GM21619 (cell line): ENCODE measurements at regions not wholly inside any gene's neighbourhood (a gene's known extent, or its start where the extent isn't known, plus 50 kb on each side); places are given as distances from the start of the nearest gene placed in this dataset.
"Not testable (repeated sequence)": the region's sequence is repeated elsewhere in the genome, so short reads cannot be mapped to it uniquely, and the experiment has no call there.

Experiments
- ATAC-seq: cut with Tn5 transposase; IDR thresholded peaks from one replicate; pipeline ENCODE4 v1.9.1; 2021; ENCODE audit not compliant: unreplicated experiment

DNA sequence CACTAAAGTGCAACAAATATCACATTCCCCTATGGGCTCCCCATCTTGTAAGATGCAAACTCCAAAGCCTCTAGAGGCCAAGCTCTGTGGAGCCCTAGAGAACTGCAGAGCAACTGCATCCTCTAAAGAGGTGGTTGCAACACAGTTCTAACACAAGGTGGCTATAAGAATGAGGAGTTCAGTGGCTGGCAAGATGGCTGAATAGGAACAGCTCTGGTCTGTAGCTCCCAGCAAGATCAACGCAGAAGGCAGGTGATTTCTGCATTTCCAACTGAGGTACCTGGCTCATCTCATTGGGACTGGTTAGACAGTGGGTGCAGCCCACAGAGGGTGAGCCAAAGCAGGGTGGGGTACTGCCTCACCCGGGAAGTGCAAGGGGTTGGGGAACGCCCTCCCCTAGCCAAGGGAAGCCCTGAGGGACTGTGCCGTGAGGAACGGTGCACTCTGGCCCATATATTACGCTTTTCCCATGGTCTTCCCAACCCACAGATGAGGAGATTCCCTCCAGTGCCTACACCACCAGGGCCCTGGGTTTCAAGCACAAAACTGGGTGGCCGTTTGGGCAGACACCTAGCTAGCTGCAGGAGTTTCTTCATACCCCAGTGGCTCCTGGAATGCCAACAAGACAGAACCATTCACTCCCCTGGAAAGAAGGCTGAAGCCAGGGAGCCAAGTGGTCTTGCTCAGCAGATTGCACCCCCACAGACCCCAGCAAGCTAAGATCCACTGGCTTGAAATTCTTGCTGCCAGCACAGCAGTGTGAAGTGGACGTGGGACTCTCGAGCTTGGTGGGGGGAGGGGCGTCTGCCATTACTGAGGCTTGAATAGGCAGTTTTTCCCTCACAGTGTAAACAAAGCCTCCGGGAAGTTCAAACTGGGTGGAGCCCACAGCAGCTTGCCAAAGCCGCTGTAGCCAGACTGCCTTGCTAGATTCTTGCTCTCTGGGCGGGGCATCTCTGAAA is 188.6 kb upstream of the EGLN3 start:
- not testable (repeated sequence) for ATAC-seq

DNA sequence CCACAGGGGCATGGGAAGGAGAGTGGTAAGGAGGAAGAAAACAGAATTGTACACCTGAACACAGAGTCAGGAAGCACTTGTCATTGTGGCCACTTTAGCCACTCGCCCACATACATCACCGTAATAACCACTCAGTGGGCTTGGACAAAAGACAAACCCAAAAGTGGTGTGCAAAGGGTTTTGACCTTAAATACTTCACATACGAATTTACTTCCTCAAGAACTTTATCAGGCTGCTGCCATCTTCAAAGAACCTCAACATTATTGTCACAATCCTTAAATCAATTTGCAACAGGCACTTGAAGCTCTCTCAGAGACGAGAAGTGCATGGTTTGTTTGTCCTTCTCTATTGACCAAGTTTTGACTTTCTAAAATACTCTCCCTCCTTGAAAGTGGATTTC is 187.3 kb upstream of the EGLN3 start:
- no peak for ATAC-seq

DNA sequence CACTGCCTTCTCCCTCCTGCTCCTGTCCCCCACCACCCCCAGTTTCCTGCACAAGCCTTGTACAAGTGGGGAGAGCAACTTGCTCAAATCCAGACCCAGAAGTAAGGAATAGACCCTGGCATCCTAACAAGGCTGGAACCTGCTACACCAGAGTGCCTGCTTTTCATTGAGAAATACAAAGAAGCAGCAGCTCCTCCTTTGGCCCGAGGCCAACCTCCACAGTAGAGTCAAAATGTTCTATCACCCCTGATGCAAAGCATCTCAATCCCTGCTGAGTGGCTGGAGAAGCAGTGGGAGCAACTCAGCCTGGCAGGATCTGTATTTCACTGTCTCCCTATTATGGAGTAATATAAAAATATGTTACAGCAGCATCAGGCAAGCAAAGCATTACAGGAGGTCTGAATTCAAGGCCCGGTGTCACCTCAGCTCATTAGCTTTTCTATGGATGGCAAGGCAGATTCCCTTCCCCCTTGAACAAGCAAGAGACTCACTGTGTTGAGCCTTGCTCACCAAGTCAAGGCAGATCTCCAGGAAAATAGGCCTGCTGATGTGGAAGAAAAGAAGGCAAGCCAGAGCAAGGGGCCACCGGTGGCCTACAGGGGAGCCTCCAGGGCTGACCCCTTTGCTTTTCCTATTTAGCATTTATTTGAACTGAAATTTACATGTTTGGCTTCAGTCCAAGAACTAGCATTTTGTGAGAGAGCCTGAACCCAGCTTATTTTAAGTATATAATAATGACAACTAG is 186.3 kb upstream of the EGLN3 start:
- no peak for ATAC-seq

DNA sequence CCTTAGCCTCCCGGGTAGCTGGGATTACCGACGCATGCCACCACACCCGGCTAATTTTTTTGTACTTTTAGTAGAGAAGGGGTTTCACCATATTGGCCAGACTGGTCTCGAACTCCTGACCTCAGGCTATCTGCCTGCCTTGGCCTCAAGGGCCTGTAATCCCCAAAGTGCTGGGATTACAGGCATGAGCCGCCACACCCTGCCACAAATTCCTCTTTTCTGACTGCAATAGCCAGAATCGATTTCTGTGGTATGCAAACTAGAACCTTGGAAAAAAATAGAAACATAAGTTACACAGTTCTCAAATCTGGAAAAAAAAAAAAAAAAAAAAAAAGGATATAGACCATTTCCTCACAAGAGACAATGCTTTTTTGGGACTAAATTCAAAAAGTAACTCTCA is 184.6 kb upstream of the EGLN3 start:
- no peak for ATAC-seq

DNA sequence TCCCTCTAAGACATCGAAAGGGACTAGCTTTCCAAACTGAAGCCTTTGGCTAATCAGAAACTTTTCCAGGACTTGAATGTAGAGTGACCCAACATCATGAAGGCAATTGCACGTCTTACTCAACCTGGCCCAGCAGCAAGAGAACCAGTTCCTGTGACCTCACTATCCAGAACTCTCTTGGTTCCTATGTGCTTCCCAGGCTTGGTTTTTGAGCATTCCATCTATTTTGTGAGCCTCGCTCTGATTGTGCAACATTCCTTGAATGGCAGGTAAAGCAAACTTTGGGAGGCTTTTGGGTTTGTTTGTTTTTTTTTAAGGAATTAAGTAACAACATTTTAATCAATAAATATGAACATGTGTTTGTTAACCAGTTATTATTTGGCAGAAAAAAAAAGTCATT is 183.6 kb upstream of the EGLN3 start:
- no peak for ATAC-seq

DNA sequence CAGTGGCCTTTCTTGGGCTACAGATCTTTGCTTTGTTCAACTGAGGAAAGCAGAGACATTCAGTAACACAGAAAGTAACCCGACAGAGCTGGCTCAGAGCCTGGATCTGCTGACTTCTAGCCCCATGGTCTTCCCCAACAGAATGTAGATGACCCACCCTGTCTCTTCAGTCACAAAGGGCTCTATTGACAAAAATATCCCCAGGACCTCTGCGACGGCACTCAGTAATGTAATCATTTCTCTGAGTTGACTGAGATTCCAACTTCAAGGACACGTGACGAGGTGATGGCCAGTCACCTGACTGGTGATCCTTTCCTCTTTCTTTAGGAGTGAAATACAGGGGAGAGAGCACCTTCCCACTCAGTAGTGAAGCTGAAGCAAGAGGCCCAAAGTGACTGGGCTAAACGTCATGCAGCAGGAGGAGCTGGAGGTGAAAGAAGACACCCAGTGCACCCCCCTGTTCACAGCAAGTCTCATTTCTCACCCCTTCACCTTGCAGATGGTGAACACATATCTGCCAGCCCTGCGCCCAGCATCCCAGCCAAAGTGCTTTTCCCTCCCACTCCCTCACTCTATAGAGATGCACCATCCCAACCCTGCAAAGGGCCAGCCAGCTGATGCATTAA is 179.2 kb upstream of the EGLN3 start:
- no peak for ATAC-seq

DNA sequence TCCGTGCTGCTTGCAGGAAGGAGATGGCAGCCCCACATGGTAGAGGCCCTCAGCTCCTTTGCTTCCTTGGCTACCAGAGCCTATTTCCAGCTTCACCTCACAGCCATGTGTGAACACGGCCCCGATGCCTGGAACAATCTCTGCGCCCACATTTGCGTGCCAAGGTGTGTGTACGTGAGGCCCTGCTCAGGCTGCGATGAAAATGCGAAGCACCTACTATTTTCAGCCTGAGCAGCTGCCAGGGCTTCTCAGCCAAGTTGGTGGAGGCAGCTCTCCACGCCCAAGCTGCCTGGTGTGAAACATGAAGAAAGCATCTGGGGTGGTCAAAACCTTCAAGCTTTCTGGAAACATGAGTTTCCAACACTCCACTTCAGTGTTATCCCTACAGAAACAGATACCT is 177.8 kb upstream of the EGLN3 start:
- no peak for ATAC-seq

DNA sequence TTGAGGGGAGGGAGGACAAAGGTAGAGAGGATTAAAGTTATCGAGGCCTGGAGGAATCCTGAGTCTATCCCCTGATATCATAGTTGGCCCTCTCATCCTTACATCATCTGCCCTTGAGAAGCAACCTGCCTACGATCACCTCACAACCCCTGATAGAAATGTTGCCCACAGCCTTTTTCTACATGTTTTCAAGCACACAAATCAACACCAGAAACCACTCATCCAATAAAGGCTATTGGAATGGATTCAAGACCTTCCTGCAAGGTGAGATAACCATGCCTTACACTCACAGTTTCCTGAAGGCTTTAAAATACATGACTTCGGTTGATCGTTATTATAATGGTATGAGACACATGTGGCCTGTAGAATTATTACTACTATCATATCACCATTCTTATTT is 175.7 kb upstream of the EGLN3 start:
- no peak for ATAC-seq

DNA sequence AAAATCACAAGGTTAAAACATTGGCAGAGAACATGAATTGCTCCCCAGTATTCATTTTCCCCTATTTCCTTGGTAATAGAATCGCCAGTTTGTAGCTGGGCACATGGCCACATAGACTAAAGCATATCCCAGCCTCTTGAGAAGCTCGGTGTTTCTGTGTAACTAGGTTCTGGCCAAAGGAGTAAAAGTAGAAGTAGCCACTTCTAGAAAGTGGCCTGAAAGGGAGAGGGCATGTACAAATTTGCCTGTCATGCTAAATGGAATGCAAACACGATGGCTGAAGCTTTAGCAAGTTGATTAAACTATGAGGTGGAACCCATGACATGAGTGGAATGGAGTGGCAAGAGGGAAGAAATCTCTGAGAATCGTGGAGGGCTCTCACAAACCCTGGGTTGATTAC is 173.7 kb upstream of the EGLN3 start:
- ATAC-seq = no peak

DNA sequence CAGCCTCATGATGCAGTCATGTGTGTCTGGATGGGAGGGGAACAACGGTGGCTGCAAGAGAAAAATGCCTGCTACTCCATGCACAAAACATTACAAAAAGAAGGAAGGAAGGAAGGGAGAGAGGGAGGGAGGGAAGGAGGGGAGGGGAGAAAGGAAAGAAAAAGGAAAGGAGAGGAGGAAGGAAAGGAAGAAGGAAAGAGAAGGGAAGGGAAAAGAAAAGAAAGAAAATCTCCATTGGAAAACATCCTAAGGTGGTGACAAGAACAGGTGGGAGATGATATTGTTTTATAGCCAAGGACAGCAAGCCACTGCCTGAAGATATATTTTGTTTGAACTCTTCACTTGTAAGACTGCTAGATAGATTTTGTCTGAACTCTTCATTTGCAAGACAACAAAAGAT is 171.8 kb upstream of the EGLN3 start:
- no peak for ATAC-seq

DNA sequence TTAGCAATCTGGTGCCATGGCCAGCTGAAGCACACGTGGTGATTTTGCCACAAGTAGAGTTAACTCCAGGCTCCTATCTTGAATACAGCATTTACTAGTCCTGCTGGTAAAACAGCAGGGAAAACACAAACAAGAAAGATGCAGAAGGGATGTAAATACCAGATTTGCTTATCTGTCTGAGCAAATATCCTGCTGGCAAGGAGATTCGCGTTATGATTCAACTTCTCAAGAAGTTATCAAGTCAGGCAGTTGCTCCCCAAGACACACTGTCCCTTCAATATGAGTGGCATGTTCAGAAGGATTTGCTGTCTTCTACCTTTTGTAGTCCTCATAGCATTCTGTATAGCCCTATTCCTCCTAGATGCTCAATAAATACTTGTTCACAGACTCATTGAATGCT is 171.2 kb upstream of the EGLN3 start:
- no peak for ATAC-seq

DNA sequence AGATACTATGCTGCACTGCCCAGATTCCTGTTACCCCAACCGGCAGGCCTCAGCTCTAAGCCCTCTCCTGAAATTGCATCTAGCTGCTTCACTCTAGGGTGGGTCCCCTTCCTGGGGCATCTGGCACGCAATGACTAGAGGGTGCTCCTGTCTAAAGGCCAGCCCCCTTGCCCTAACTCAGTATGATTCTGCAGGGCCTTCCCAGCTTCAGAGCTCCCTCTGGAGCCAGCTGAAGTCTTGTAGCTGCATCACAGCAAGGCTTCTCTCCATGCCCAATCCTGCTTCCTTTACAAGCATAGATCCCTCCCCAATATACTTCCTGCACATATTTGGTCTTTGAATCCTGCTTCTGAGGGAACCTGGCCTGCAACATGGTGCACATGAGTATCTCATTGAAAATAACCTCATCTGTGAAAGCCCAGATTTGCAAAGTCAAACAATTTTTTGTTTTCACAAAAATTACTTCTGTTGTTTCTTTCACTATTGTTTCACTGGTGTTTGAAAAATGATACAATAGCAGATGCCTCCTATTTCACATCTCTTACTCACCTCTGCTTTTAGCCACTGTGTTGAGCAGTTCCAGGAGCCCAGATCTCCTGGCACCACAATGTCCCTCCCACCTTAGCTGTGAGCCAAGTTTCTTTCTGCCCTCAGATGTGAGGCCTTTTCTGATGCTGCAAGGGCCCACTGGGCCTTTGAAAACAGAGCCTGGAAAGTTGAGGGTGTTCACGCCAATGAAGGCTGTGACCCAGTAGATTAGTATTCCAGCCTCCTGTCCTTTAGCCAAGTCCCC is 169.5 kb upstream of the EGLN3 start:
- no peak for ATAC-seq

DNA sequence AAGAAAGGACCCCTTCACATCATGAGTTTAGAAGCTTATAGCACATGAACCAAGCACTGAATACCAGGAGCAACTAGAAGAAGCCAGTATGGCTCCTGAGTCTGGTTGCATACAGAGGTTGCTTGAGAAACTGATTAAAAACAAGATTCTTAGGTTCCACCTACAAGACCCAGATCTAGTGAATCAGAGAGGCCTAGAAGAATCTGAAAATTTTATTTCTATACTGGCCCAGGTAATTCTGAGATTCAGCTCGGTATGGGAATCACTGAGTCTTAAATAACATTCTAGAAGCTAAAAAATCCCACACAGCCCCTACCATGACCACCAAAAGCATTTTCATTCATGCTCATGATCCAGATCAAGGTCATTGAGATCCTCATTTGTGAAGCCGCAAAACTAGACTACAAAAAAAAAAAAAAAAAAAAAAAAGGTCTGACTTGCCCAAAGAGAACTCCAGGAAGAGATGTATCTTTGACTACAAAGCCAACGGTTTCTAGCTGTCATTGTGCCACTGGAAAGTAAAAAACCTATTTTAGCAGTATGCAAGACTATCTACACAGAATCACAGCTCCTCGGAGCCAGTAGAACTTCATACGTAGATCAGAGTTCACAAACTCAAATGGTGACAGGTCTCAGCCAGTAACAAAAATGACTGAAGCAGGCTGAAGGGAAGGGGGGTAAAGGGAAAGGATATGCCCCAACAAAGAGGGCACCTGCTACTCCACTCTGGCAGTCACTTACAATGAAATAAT is 168.4 kb upstream of the EGLN3 start:
- ATAC-seq = no peak

DNA sequence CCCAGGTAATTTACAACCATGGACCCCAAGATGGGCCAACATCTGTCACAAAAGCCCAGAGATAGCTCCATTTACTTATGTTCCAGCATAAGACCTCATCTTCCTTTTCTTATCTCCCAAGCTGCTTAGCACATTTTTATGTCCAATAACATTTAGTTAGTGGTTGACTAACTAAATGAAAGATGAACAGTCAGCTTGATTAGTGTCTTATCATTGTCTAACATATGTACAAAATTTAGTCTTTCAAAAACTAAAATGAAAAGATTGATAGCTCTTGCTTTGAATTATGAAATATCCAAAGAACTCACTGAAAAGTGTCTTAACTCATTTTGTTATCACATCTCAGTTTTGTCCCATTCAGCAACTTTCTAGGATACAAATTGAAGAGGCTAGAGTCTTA is 163.1 kb upstream of the EGLN3 start:
- no peak for ATAC-seq

DNA sequence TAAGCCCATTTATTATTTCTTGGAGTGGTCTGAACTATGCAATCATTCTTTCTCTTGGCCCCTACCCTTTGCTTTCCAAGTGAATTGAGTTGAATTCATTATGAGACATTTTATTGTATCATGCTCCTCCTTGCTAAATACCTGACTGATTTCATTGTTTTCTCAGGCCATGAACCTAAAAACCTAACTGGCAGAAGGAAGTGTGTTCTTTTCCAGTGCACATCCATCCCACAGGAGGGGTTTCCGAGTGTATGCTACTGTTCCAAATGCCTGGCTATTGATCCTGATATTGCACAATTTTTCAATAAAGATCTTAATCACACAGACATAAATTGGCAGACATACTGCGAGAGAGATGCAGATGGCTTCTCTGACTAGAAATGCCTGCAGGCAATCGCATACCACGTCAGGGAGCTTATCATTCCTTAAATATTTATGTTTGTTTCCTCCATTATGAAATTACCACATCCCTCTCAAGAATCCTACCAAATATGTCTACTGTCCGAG is 162.2 kb upstream of the EGLN3 start:
- no peak for ATAC-seq

DNA sequence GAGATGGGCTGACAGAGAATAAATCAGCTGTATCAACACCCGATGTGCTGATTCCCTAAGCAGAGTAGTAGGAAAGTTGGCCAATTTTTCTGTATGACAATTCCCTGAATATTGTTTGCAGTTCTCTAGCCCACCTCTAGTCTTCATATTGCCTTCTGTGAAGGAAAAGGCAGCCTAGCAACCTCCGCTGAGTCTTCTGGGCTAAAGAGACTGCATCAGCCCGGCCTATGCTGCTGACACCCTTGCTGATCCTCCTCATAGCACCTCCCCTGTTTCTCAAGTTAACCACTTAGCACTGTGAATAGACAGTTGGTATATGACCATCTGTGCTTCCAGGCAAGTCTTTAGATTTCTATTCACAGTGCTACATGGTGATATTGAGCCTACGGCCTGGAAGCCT is 161.1 kb upstream of the EGLN3 start:
- ATAC-seq = no peak

DNA sequence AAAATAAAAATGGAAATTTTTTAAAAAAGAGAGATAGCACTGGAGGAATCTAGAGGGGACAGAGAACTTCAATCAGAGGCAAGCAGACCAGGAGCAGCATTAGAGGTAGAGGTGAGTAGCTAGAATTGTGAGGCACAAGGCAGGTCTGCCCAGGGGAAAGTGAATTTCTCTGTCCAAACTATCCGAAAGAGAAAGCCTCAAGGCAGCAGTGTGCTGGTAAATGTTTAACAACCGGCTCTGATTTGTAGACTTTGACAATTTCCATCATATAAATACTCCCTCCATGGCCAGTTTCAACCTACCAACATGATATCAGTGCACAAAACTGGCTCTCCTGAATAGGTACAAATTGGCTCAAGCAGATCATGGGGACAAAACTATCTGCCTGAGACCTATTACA is 160.6 kb upstream of the EGLN3 start:
- ATAC-seq = no peak

DNA sequence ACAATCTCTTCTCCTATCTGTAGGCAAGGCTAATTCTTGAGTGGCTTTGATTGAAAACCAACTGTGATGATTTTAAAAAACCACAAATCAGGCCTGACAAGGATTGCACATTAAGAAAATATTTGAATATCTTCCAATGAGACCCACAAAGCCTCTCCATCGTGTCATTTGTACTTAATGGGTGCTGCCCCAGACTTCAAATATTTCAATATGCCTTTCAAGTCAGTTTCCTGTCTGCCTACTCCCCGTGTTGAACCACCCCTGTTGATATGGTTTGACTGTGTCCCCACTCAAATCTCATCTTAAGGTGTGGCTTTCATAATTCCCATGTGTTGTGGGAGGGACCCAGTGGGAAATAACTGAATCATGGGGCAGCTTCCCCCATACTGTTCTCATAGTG is 159.7 kb upstream of the EGLN3 start:
- no peak for ATAC-seq

DNA sequence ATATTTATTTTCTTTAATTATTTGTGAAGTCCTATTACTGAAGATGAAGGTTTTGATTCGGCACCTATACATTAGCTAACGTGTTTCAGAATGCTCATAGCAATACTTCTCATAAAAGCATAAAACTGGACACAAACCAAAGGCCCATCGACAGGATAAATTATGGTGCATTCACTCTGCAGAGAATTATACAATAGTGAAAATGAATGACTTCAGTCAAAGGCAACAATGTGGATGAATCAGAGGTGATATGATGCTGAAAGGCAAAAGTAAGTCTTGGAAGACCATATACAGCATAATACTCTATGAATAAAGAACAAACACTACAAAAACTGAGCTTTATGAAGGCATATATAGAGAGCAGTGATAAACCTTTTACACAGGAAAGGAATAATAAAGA is 156.6 kb upstream of the EGLN3 start:
- no peak for ATAC-seq

DNA sequence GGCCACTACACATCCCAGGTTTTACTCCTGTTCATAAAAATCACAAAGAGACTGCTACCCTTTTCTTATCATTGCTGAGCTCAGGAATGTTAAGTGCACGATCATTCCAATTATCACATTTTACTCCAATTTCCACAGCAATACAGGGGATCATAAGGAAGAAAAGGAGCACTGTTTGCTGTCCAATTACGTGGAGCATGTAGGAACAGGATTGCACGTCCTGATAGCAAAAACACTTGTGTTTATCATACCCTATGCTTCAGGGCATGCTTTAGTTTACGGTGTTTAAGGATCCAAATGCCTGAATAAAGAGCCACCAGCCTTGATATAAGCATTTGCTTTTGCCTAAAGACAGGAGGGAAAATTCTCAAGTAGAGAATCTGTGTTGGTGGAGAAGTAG is 155.4 kb upstream of the EGLN3 start:
- no peak for ATAC-seq
